GM19023 (cell line): ENCODE measurements at regions not wholly inside any gene's neighbourhood (a gene's known extent, or its start where the extent isn't known, plus 50 kb on each side); places are given as distances from the start of the nearest gene placed in this dataset.
"Not testable (repeated sequence)": the region's sequence is repeated elsewhere in the genome, so short reads cannot be mapped to it uniquely, and the experiment has no call there.

ENCODE experiments used
- ATAC-seq: cut with Tn5 transposase; IDR thresholded peaks from one replicate; pipeline ENCODE4 v1.9.1; 2021; ENCODE audit warnings: mild to moderate bottlenecking, moderate library complexity; ENCODE audit not compliant: unreplicated experiment

DNA sequence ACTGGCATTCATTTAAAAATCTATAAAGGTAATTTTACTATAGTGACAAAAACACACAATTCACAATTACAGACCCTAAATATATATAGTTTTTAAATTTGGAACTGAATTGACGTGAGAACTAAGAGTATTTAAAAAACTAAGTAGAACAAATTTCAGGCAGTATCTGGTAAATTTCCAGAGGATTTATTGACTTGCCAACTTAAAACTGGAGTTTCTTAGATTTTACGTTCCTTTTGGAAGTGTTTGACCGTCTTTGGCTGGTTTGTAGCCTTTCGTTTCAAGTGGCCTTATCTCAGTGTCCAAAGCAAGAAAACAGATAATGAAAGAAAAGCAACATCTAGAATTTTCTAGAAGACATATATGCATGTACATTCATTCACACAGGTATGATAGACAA, 234.4 kb upstream of the VLDLR start:
- no peak for ATAC-seq

DNA sequence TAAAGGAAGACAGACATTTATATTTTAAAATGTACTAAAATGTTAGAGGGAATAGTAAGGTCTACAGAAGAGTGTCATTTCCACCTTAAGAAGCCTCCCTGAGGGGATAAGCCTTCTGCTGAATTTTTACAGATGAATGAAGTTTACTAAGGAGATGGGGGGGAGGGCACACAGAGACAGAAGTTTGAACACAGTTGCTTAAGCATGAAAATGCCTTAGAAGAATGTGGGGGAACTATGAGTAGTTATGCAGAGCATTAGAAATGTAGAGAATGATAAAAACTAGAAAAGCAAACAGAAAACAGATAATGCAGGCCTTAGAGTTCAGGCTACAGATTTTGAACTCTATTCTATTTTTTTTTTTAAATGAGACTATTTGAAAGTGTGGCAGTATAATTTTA, 232.2 kb upstream of the VLDLR start:
- no peak for ATAC-seq

DNA sequence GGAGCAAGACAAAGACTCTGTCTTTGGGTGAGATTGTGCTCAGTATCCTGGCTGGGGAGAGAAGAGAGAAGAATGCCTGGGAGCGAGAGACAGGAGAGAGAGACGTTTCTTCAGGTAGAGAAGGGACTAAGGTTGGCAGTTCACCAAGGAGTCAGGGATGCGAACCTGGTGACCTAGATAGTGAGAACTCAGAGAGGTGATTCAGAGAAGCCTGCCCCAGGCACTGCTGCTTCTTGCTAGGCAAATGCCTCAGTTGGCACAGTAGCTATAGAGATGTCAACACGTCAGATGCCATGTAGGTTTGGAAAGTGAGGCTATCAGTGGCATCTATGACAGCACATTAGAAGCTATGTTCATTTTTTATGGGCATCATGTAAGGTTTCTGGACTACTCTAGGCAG, 231.6 kb upstream of the VLDLR start:
- no peak for ATAC-seq

DNA sequence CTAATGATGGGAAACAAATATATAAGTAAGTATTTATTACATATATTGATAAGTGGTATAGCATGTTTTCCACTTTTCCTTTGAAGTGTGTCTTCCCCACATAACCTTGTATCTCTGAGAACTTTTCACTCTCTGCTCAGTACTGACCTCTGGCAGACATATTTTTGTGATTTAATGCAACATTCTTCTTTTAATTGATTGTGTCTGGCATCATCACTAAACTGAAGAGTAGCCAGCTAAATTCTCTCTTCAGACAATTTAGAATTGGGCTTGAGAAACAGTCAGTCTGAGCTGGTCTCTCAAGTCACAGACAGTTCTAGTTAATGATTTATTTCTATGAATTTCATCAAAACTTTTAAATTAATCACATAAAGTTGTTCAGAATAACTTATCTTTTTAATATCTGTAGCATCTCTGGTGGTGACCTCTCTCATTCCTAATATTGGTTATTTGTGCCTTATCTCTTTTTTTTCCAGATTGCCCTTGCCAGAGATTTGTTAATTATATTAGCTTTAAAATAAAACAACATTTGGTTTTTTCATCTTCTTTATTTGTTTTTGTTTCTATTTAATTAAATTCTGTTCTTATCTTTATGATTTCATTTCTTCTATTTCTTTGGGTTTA, 230.0 kb upstream of the VLDLR start:
- ATAC-seq = not testable (repeated sequence)

DNA sequence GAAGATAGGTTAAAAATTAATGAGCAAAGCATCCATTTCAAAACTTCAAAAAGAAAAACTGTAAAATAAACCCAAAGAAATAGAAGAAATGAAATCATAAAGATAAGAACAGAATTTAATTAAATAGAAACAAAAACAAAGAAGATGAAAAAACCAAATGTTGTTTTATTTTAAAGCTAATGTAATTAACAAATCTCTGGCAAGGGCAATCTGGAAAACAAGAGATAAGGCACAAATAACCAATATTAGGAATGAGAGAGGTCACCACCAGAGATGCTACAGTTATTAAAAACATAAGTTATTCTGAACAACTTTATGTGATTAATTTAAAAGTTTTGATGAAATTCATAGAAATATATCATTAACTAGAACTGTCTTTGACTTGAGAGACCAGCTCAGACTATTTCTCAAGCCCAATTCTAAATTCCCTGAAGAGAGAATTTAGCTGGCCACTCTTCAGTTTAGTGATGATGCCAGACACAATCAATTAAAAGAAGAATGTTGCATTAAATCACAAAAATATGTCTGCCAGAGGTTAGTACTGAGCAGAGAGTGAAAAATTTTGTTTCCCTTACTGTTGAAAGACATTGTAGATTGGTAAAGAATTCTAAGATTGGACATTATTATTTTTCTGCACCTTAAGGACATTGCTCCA, 227.4 kb upstream of the VLDLR start:
- ATAC-seq = not testable (repeated sequence)

DNA sequence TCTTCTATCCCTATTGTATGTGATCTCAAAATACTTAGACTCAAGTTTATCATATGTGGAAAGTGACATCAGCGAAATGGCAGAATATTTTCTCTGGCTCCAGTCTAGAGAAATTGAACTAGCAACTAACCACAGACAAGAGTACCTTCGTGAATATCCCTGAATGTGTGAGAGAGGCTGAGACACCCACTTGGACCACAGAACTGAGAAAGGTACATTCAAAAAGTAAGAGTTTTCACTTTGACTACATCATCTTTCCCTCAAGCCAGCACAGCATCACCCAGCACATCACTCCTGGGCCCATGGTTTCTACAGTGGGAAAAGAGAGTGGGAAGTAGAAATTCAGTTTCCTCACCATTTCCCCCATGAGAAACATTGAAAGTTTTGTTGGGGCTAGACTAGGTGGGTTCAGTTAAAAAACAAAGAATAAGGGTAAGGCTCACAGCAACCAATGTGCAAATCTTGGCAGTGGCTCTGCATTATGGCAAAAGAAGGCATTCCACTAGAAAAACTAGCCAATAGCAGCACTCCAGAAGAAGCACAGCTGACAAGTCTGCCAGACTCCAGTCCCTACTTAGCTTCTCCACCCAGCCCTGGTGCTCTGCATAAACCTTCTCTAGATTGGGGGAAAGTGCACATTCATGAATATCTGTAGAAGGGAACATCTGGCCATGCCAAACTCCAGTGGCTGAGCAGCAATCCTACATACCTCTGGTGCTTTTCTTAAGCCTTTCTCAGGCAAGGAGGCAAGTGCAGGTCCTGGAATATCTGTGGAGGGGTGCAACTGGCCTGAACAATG, 225.6 kb upstream of the VLDLR start:
- ATAC-seq = no peak

DNA sequence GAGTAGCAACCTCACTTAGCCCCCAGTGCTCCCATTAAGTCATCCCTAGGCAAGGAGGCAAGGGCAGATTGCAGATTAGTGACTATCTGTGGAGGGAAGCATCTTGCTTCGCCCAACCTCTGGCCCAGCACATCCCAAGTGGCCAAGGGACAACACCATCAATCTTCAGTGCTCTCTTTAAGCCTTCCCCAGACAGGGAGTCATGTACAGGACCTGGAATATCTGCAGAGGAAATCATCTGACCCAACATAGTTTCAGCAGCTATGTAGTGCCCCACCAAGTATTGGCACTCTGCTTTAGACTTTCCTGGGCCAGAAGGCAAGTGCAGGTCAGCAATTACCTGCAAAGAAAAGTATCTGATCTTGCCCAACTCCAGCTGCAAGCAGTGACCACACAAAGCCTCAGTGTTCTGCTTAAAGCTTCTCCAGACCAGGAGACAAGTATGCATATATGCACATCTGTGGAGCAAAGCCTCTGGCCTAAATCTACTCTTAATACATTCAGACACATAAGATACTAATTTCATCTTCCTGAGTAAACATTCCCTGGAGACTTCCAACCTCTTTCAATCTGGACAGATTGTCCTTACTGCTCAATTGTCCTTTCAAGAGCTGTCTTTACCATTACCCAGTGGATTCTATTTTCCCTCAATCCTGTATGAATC, 224.8 kb upstream of the VLDLR start:
- ATAC-seq = no peak

DNA sequence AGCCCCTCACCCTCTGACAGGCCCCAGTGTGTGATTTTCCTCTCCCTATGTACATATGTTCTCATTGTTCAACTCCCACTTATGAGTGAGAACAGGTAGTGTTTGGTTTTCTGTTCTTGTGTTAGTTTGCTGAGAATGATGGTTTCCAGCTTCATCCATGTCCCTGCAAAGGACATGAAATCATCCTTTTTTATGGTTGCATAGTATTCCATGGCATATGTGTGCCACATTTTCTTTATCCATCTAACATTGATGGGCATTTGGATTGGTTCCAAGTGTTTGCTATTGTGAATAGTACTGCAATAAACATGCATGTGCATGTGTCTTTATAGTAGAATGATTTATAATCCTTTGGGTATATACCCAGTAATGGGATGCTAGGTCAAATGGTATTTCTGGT, 223.7 kb upstream of the VLDLR start:
- not testable (repeated sequence) for ATAC-seq

DNA sequence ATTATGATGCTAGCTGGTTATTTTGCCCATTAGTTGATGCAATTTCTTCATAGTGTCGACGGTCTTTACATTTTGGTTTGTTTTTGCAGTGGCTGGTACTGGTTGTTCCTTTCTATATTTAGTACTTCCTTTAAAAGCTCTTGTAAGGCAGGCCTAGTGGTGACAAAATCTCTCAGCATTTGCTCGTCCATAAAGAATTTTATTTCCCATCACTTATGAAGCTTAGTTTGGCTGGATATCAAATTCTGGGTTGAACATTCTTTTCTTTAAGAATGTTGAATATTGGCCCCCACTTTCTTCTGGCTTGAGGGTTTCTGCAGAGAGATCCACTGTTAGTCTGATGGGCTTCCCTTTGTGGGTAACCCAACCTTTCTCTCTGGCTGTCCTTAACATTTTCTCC, 219.8 kb upstream of the VLDLR start:
- not testable (repeated sequence) for ATAC-seq

DNA sequence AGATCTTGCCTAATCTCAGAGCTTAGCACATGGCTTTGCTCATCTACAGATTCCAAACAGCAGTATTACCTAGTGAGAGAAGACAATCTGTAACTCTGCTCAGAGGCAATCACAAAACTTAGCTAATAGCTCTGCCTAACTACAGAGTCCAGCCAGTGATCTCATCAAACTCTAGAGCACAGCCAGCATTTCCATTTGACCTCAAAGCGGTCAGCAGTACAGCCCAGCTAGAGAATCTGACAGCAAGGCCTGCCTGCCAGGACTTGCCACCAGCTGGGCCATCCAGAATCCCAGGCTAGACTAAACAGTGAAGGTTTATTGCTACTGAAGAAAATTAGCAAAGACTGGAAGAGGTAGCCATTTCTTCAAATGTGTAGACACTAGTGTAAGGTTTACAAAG, 217.9 kb upstream of the VLDLR start:
- no peak for ATAC-seq

DNA sequence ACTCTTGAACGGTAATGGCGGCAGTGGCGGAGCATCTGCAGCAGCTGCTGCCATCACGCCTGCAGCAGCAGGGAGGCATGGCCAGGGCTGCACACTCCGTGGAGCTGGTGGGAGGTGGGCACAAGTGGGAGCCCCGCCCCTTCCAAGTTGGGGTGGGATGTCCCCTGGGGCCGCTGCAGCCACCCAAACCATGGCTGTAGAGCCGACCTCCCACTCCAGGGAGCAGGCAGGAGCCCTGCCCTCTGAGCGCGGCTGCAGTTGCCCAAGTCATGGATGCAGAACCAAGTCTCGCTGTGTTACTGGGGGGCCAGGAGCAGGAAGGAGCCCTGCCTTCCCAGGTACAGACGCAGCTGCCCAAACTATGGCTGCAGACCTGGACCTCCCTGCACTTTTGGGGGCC, 215.3 kb upstream of the VLDLR start:
- no peak for ATAC-seq

DNA sequence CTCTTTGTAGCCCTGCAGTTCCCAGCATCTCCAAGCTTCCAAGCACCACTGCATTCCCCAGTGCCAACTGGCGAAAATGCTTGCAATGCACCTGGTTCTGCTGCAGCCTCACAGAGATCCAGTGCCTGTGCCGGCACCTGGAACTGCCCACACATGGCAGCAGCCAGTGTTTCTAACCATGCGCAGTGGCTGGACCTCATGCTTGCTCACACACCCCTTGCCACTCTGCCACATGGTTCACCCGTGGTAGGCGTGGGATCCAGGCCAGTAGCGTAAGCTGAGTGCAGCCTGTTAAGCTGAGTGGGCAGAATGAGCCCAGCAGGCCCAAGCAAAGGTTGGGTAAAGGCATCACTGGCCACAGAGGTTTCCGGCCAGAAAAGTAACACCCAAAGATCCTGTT, 214.1 kb upstream of the VLDLR start:
- ATAC-seq = no peak

DNA sequence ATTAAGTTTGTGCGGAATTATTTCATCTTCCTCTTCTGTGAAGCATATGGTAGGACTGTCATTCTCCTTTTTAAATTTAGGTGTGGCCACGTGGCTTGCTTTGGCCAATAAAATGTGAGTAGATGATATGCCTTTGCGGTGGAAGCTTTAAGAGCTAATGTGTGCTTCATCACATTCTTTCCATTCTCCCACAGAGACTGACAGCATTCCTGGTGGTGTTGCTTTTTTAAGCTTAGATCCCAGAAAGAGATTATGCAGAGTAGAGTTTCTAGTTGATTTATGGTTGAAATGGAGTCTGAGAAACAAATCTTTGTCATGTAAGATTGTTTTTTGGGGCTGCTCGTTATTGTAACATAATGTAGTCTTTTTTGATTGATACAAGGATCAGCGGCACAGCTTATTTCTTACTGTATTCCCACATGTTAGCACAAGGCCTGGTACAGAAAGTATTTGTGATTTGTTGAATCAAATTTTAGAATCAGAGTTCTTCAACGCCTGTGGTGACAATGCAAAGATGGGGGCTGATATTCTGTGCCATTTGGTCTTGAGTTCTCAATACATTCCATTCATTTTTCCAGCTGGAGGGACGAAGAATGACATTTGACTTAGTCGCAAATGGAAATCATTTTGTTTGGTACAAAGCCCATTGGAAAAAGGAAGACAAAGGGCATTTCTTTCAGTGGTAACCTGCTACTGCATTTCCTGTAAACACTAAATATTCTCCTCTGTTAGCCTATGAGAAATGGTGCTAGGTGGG, 209.9 kb upstream of the VLDLR start:
- ATAC-seq = no peak

DNA sequence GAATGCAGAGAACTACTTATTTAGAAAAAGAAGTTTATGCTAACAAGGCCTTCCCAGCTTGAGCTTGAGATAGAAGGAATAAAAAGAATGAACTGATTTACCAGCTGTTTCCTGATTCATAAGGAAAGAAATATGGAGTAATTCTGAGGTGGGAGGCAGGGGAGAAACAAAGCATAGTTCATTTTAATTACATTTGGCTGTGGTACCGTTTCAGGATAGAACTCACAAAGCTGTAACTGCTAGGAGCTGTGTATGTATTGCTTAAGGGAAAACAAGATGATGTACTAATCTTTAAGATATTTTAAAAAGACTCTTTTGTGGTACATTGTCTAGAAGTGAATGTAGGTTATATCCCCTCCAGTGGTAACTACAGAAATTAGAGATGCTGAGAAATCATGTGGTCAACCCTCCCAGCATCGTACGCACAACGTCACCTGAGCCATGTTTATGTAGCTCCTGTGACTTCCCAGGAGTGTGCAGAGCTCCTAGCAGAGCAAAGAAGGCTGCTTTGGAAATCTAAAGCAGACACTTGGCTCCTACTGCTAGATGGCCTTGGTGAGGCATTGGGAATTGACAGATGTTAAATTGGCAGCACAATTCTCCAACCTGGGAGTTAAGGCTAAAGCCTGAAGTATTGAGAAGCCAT, 208.3 kb upstream of the VLDLR start:
- ATAC-seq = no peak

DNA sequence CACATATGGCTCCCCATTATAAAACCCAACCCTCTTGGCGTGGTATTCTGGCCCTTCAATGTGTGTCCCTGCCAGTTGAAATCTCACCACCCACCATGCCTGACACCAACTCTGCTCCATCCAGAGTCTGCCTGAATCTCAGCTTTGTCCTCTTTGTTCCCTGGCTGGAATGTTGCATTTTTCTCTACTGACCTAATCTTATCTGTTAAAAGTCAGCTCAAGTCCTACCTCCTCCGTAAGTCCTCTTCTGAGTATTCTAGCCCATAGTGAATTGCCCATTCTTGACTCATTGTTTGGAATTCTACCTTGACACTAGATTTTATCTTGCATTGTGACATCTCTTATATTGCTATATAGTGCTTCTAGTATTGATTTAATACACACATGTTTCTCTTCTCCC, 207.1 kb upstream of the VLDLR start:
- ATAC-seq = no peak

DNA sequence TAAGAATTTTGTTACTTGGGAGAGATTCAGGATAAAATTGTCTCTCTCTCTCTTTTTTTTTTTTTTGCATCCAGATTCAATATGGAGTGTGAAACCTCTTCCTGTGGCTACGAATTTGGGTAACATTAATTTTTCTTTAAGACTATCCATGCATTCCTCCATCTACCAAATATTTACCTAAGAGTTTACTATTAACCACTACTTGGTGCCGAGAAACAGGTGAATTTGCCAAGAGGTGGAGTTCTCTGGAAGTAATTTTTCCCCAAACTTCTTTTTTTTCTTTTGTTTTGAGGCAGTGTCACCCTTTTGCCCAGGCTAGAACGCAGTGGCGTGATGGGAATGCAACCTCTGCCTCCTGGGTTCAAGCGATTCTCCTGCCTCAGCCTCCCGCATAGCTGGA, 206.3 kb upstream of the VLDLR start:
- no peak for ATAC-seq

DNA sequence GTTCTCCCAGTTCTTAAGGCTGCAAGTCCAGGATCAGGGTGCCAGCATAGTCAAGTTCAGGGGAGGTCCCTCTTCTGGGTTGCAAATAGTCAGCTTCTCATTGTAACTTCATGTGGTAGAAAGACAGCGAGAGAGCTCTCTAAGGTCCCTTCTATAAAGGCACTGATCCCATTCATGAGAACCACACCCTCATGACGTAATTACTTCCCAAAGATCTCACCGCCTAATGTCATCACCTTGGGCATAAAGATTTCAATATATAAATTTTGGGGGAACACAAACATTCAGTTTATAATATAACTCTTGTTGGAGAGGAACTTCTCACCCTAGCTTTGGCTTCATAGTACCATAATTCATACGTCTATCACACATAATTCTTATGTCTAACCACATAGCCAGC, 203.9 kb upstream of the VLDLR start:
- no peak for ATAC-seq

DNA sequence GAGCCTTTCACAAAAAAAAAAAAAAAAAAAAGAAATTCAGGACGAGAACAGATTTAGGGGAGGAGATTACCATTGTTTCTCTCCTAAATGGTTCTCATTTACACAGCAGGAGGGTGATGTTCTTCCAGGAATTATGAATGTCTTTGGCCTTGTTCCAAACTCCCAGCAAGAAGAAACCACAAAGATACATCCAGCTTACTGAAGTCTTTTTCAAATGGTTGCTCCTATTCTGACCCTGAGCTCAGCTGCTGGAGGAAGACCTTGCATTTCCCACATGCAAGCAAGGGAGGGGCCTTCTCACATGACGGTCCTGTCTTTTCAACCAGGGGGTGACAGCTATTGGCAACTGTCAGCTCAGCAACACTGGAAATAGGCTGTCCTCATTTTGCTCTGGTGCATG, 203.0 kb upstream of the VLDLR start:
- no peak for ATAC-seq

DNA sequence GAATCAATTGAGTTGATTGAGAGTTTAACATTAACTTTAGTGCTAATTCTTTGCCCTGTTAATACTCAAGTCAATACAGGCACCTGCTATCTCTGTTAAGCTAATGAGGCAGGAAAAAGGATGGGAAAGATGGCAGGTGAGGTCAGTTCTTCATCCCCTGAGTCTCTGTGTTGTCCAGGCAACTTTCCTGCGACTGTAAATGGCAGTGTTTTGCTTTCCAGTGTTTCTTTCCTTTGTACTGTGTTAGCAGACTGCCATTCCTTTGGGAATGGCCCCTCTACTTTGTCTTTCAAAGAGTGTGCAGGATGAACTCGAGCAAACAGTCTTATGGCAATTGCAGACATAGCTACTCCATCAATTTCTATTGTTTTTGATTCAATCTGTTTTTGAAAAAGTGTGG, 202.2 kb upstream of the VLDLR start:
- ATAC-seq = no peak

DNA sequence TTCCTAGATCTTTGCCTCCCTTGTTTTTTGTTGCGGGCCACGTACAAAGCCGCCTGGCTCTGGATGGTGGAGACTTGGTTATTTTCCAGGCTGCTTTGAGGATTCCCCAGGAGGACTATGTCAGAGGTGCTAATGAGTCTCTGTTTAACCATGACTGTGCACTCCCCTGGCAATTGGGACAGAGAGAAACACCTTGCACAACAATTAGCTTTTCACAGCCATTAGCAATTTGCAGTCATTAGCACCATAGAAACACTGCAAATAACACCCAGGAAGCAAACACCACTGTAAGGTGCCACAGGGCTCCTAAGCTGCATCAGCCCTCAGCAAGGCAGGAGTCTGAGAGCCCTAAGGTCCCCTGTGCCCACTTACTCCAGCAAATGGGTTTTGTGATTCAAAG, 201.0 kb upstream of the VLDLR start:
- no peak for ATAC-seq
